Trophoblast cell (in vitro differentiated cells and primary cell): ENCODE measurements at regions not wholly inside any gene's neighbourhood (a gene's known extent, or its start where the extent isn't known, plus 50 kb on each side); places are given as distances from the start of the nearest gene placed in this dataset.
"Not testable (repeated sequence)": the region's sequence is repeated elsewhere in the genome, so short reads cannot be mapped to it uniquely, and the experiment has no call there.

Experiments used
- DNase-seq, 2 donors: peaks; one replicate each; pipeline ENCODE4 v3.0.0-alpha.2; 2016
- H2AFZ ChIP-seq: 2 replicates; pipeline ENCODE4 v1.6.1; 2013; ENCODE audit warnings: low read length, moderate library complexity, mild to moderate bottlenecking; ENCODE audit not compliant: insufficient read depth, poor library complexity
- H2AK5ac ChIP-seq: 2 replicates; pipeline ENCODE4 v1.6.1; 2013; ENCODE audit warnings: mild to moderate bottlenecking, low read length
- H2BK120ac ChIP-seq: 2 replicates; pipeline ENCODE4 v1.6.1; 2013; ENCODE audit warnings: low read length, mild to moderate bottlenecking, moderate library complexity; ENCODE audit not compliant: insufficient read depth, poor library complexity
- H2BK12ac ChIP-seq: 2 replicates; pipeline ENCODE4 v1.6.1; 2013; ENCODE audit warnings: mild to moderate bottlenecking, low read length, moderate library complexity
- H2BK5ac ChIP-seq: 2 replicates; pipeline ENCODE4 v1.6.1; 2013; ENCODE audit warnings: low read length, low read depth, moderate library complexity, mild to moderate bottlenecking; ENCODE audit not compliant: poor library complexity
- H3K14ac ChIP-seq: 2 replicates; pipeline ENCODE4 v1.6.1; 2013; ENCODE audit warnings: mild to moderate bottlenecking, low read length
- H3K18ac ChIP-seq: 2 replicates; pipeline ENCODE4 v1.6.1; 2013; ENCODE audit warnings: mild to moderate bottlenecking, low read length
- H3K23ac ChIP-seq: 2 replicates; pipeline ENCODE4 v1.6.1; 2013; ENCODE audit warnings: low read length
- H3K27ac ChIP-seq: 2 replicates; pipeline ENCODE4 v1.5.1; 2013; ENCODE audit warnings: low read depth, mild to moderate bottlenecking, inconsistent platforms, low read length, moderate library complexity
- H3K27me3 ChIP-seq: 2 replicates; pipeline ENCODE4 v1.6.1; 2013; ENCODE audit warnings: inconsistent platforms, mild to moderate bottlenecking, low read length, moderate library complexity; ENCODE audit not compliant: insufficient read depth
- H3K36me3 ChIP-seq, 2 experiments: 1 replicate in 1 of 2; 2 replicates in 1 of 2; pipeline ENCODE4 v1.6.1; 2013; ENCODE audit warnings: low read length in 2 of 2, mild to moderate bottlenecking in 2 of 2, moderate library complexity in 1 of 2; ENCODE audit not compliant: insufficient read depth in 2 of 2, control insufficient read depth in 1 of 2
- H3K4ac ChIP-seq: 2 replicates; pipeline ENCODE4 v1.6.1; 2013; ENCODE audit warnings: low read depth, mild to moderate bottlenecking, low read length, moderate library complexity
- H3K4me1 ChIP-seq, 2 experiments: 1 replicate in 1 of 2; 2 replicates in 1 of 2; pipeline ENCODE4 v1.6.1; 2013; ENCODE audit warnings: low read length in 2 of 2, mild to moderate bottlenecking in 2 of 2, moderate library complexity in 1 of 2; ENCODE audit not compliant: insufficient read depth in 2 of 2, control insufficient read depth in 1 of 2
- H3K4me2 ChIP-seq: 2 replicates; pipeline ENCODE4 v1.6.1; 2013; ENCODE audit warnings: inconsistent platforms, mild to moderate bottlenecking, low read length, moderate library complexity
- H3K4me3 ChIP-seq: 2 replicates; pipeline ENCODE4 v1.5.1; 2013; ENCODE audit warnings: mild to moderate bottlenecking, low read depth, low read length, inconsistent platforms
- H3K79me1 ChIP-seq: one replicate; pipeline ENCODE4 v1.6.1; 2013; ENCODE audit warnings: low read length
- H3K79me2 ChIP-seq: 2 replicates; pipeline ENCODE4 v1.6.1; 2013; ENCODE audit warnings: low read length, mild to moderate bottlenecking; ENCODE audit not compliant: control insufficient read depth, insufficient read depth, poor library complexity
- H3K9ac ChIP-seq: 2 replicates; pipeline ENCODE4 v1.6.1; 2013; ENCODE audit warnings: mild to moderate bottlenecking, low read length
- H3K9me3 ChIP-seq: 2 replicates; pipeline ENCODE4 v1.6.1; 2013; ENCODE audit warnings: low read depth, mild to moderate bottlenecking, control low read depth, inconsistent platforms, low read length; ENCODE audit not compliant: insufficient read depth
- H4K12ac ChIP-seq: 2 replicates; pipeline ENCODE4 v1.6.1; 2013; ENCODE audit warnings: low read depth, mild to moderate bottlenecking, low read length, moderate library complexity
- H4K8ac ChIP-seq: 2 replicates; pipeline ENCODE4 v1.6.1; 2013; ENCODE audit warnings: low read depth, mild to moderate bottlenecking, low read length, moderate library complexity
- H4K91ac ChIP-seq: one replicate; pipeline ENCODE4 v1.6.1; 2013; ENCODE audit warnings: low read depth, mild to moderate bottlenecking, low read length, moderate library complexity
- WGBS: extraction: QIAGEN DNeasy Blood & Tissue Kit; methylation state at CpG from one replicate; pipeline ENCODE4 v1.1.7; 2013; ENCODE audit warnings: missing lambda C conversion rate; ENCODE audit not compliant: insufficient read length, insufficient coverage; ENCODE audit errors: extremely low coverage; 5-methylcytosine and 5-hydroxymethylcytosine counted together

DNA sequence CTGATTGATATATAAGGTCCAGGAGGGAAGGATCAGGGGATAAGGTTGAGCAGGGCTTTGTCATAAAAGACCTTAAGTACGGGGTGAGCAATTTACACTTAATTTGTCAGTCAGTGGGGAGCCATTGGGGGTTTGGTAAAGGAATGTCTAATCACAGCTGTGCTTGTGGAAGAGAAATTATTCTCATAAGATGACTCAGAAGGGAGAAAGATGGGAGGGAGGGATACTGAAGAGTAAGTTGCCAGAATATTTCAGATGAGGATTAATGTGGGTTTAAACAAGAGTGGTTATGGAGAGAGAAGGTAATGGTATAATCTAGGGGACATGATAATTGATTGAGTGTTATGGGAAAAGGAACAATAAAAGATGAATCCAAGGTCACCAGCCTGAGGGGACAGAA is 500.1 kb upstream of the CCDC196 start:
- H3K79me2 ChIP-seq = no peaks in the 10 kb centered on the region
- no peak overlapping the region for H3K4me3 ChIP-seq
- no peaks in the 10 kb centered on the region for H3K79me1 ChIP-seq
- no peaks in the 10 kb centered on the region for H3K4me1 ChIP-seq
- no peak overlapping the region for H3K23ac ChIP-seq
- no peak overlapping the region for H3K14ac ChIP-seq
- no peaks in the 10 kb centered on the region for H3K36me3 ChIP-seq
- no peak overlapping the region for H3K18ac ChIP-seq
- no CpG with 5 or more reads among the region's 1 CpG for WGBS
- no peaks in the 10 kb centered on the region for H3K27me3 ChIP-seq
- H3K4ac ChIP-seq = no peak overlapping the region
- no peak overlapping the region for H2BK12ac ChIP-seq
- no peak overlapping the region for H3K4me2 ChIP-seq
- no peak overlapping the region for H4K8ac ChIP-seq
- no peak overlapping the region for H4K91ac ChIP-seq
- H3K27ac ChIP-seq = no peak overlapping the region
- H2AFZ ChIP-seq = no peak overlapping the region
- no peak overlapping the region for H3K9ac ChIP-seq
- peaks cover 4% of the 10 kb centered on the region for H3K9me3 ChIP-seq
- H2BK120ac ChIP-seq = no peak overlapping the region
- no peak overlapping the region for H2BK5ac ChIP-seq
- DNase-seq = no peak
- H2AK5ac ChIP-seq = no peak overlapping the region
- H4K12ac ChIP-seq = no peak overlapping the region

DNA sequence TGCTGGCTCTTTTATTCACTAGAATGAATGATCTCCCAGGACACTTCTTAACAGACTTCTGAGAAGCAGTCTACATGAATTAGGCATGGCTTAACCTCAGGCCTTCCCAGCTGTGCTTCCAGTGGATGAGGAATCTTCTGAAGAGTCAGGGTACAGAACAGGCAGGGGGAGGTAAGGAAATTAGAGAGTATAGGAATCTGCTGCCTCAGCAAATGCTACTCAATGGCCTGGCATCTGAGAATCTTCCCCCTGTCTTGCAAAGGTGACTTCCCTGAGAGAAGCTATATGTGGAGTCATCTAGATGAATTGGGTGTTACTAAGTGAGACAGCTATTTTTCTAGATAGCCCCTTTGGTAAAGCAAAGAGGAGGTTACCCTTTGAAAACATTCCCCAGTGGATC is 496.2 kb upstream of the CCDC196 start:
- Histone ChIP-seq H2BK120ac (no peak overlapping the region), H2BK12ac (no peak overlapping the region), H3K79me1 (no peaks in the 10 kb centered on the region), H3K4me3 (no peak overlapping the region), H3K9me3 (no peaks in the 10 kb centered on the region), H3K27me3 (no peaks in the 10 kb centered on the region), H4K91ac (no peak overlapping the region), H3K14ac (no peak overlapping the region), H3K23ac (no peak overlapping the region), H3K9ac (no peak overlapping the region), H3K4me2 (no peak overlapping the region), H3K79me2 (no peaks in the 10 kb centered on the region), H4K12ac (no peak overlapping the region), H3K4me1 (no peaks in the 10 kb centered on the region), H2BK5ac (no peak overlapping the region), H3K4ac (no peak overlapping the region), H3K36me3 (no peaks in the 10 kb centered on the region), H3K27ac (no peak overlapping the region), H3K18ac (no peak overlapping the region), H4K8ac (no peak overlapping the region), H2AK5ac (no peak overlapping the region), H2AFZ (no peak overlapping the region)
- no peak for DNase-seq

DNA sequence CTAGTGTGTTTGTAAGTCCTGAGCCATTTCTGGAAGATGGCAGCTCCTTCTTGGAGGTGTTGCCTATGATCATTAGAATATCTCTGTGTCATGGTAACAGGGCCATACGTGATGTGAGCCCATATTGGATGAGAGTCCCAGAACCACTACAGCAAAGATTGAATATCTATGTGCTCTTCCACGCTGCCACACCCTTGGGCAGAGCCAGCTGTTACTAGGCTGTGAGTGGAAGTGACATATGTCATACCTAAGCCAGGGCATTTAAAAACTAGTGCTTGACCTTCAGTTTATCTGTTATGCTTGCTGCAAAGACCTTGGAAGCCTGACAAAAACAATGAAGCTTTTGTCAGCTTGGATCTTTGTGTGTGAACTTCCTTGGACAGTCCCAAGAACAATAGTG is 495.1 kb upstream of the CCDC196 start:
- no CpG with 5 or more reads among the region's 2 CpGs for WGBS
- Histone ChIP-seq H3K9me3 (no peaks in the 10 kb centered on the region), H4K91ac (no peak overlapping the region), H3K79me1 (no peaks in the 10 kb centered on the region), H3K4me3 (no peak overlapping the region), H3K9ac (peak overlapping the region; percentile 33), H3K27me3 (no peaks in the 10 kb centered on the region), H3K79me2 (no peaks in the 10 kb centered on the region), H4K8ac (no peak overlapping the region), H2AFZ (no peak overlapping the region), H2BK5ac (no peak overlapping the region), H4K12ac (no peak overlapping the region), H3K23ac (no peak overlapping the region), H2AK5ac (no peak overlapping the region), H3K4ac (no peak overlapping the region), H2BK120ac (no peak overlapping the region), H3K36me3 (no peaks in the 10 kb centered on the region), H3K18ac (no peak overlapping the region), H3K4me2 (no peak overlapping the region), H3K4me1 (no peaks in the 10 kb centered on the region), H3K14ac (no peak overlapping the region), H2BK12ac (no peak overlapping the region), H3K27ac (no peak overlapping the region)
- DNase-seq = no peak

DNA sequence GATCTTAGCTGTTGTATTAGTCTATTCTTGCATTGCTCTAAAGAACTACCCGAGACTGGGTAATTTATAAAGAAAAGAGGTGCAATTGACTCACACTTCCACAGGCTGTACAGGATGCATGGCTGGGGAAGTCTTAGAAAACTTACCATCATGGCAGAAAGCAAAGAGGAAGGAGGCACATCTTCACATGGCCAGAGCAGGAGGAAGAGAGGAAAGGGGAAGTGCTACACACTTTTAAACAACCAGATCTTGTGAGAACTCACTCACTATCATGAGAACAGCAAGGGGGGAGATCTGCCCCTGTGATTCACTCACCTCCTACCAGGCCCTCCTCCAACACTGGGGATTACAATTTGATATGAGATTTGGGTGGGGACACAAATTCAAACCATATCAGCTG is 494.2 kb upstream of the CCDC196 start:
- no CpG with 5 or more reads among the region's 1 CpG for WGBS
- not testable (repeated sequence) for H3K9ac ChIP-seq, H4K8ac ChIP-seq, H3K4me1 ChIP-seq, H3K27ac ChIP-seq, H3K36me3 ChIP-seq, H3K4me2 ChIP-seq, H2BK12ac ChIP-seq, H3K9me3 ChIP-seq, H4K91ac ChIP-seq, H2AFZ ChIP-seq, H4K12ac ChIP-seq, DNase-seq, H3K23ac ChIP-seq, H3K4me3 ChIP-seq, H3K18ac ChIP-seq, H3K14ac ChIP-seq, H3K79me2 ChIP-seq, H2AK5ac ChIP-seq, H3K27me3 ChIP-seq, H3K4ac ChIP-seq, H2BK5ac ChIP-seq, H3K79me1 ChIP-seq, H2BK120ac ChIP-seq

DNA sequence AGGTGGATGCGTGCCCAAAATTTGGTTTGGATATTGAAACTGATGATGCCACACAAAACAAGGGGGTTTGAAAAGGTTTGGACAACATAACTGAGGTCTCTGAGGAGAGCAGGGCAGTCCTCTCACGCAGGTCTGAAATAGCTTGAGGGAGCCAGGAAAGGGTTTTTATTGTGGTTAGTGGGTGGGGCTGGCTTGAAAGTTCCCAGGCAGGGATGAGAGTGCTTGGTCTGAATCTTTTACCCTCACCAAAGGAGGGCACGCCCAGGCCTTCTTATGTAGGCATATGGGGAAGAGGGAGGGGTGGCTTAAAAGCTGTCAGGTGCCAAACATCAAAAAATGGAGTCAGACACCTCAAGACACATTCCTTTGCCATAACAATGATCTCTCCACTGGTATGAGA is 493.1 kb upstream of the CCDC196 start:
- WGBS = no CpG with 5 or more reads among the region's 3 CpGs

More for the DNA sequence above, 493.1 kb upstream of the CCDC196 start:
- H3K23ac ChIP-seq = no peak overlapping the region
- no peaks in the 10 kb centered on the region for H3K9me3 ChIP-seq
- DNase-seq = no peak
- H3K36me3 ChIP-seq = no peaks in the 10 kb centered on the region
- H3K4ac ChIP-seq = no peak overlapping the region
- H2AK5ac ChIP-seq = no peak overlapping the region
- H3K4me2 ChIP-seq = no peak overlapping the region
- no peak overlapping the region for H4K91ac ChIP-seq
- H2BK5ac ChIP-seq = no peak overlapping the region
- no peak overlapping the region for H3K27ac ChIP-seq
- H3K9ac ChIP-seq = no peak overlapping the region
- no peak overlapping the region for H3K18ac ChIP-seq
- no peaks in the 10 kb centered on the region for H3K4me1 ChIP-seq
- no peak overlapping the region for H2AFZ ChIP-seq
- no peak overlapping the region for H2BK12ac ChIP-seq
- no peaks in the 10 kb centered on the region for H3K79me2 ChIP-seq
- H3K27me3 ChIP-seq = no peaks in the 10 kb centered on the region
- H3K4me3 ChIP-seq = no peak overlapping the region
- H3K14ac ChIP-seq = no peak overlapping the region
- H3K79me1 ChIP-seq = no peaks in the 10 kb centered on the region
- H4K12ac ChIP-seq = no peak overlapping the region
- no peak overlapping the region for H4K8ac ChIP-seq
- H2BK120ac ChIP-seq = no peak overlapping the region
